ENCODE measurements at regions not wholly inside any gene's neighbourhood (a gene's known extent, or its start where the extent isn't known, plus 50 kb on each side); places are given as distances from the start of the nearest gene placed in this dataset.

- no peak for DNase-seq (ENCODE audit: low read depth, low spot score)
These were observed 265.5 kb downstream of the NDUFS4 start for GRCh38 chr5:53825926-53826325.

GRCh38 chr5:53826504-53826903, 266.1 kb downstream of the NDUFS4 start:
- DNase-seq (ENCODE audit: low read depth, low spot score): no peak

DNA sequence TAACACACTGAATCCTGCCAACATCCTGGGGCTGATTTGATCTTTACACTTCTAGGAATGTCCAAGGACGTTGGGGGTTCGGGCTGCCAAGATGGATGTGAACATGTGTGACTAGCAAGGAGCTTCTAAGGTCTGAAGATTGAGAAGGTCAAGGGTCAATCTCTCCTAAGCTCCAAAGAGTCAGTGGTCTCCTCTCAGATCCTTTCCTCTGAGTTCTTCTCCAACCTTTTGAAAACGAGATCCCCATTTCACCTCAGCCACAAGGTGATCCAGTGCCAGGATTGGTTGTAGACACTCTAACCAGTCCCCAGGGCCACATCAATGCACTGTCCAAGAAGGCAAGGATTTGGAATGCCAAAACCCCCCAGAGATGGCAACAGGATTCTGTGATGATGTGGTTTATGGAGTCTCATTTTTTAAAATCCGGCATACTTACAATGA, 266.8 kb downstream of the NDUFS4 start:
- DNase-seq (ENCODE audit: low read depth, low spot score): no peak

DNA sequence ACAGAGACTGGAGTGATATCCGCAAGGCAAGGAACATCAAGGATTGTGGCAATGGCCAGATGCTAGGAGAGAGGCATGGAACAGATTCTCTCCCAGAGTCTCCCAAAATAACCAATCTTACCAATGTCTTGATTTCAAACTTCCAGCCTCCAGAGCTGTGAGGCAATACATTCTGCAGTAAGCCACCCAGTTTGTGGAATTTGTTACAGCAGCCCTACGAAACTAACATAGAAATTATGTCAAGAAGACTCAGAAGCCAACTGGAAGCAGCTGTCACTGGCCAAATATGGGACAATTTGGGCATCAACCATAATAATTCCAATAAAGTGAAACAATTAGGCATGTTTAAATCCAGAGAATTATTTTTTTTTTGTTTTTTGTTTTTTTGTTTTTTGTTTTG, 271.1 kb downstream of the NDUFS4 start:
- no peak for DNase-seq (ENCODE audit: low read depth, low spot score)

All from astrocyte of the hippocampus (primary cell).